Endothelial cell of umbilical vein (primary cell): ENCODE measurements at regions not wholly inside any gene's neighbourhood (a gene's known extent, or its start where the extent isn't known, plus 50 kb on each side); places are given as distances from the start of the nearest gene placed in this dataset.

Experiments used
- BruUV-seq: library from RNA; stranded (reverse); fragments of 400-500 nt; replicated peaks from 2 replicates; lab custom pipeline; 2021; lab: Mats Ljungman, UMichigan
- CTCF ChIA-PET: fragments of 300-600, 350-600 bp; sonication (Branson Sonifier 250); formaldehyde crosslinking; loops from one replicate; lab custom pipeline; 2021; ENCODE audit warnings: antibody characterized with exemption, inconsistent platforms; lab: Charles Lee
- POLR2A ChIA-PET: fragments of 300-600, 350-600 bp; sonication (Branson Sonifier 250); formaldehyde crosslinking; loops from one replicate; lab custom pipeline; 2021; ENCODE audit warnings: antibody characterized with exemption, inconsistent platforms; lab: Charles Lee
- DNase-seq: peaks from one replicate; pipeline ENCODE4 v3.0.0-alpha.2; 2011; ENCODE audit warnings: low read depth, low spot score
- FAIRE-seq: peaks from 2 replicates; lab custom pipeline; 2011; peaks lifted over from hg19 to GRCh38; lab: Jason Lieb, UNC
- H2AFZ ChIP-seq: 2 replicates; pipeline ENCODE4 v1.6.0; 2012; ENCODE audit warnings: low read depth, low read length, control low read depth, inconsistent platforms
- H3K27ac ChIP-seq: 2 replicates; pipeline ENCODE4 v1.5.1; 2011; ENCODE audit warnings: low read depth, mild to moderate bottlenecking, control low read depth, low read length, moderate library complexity; ENCODE audit not compliant: insufficient read depth
- H3K27me3 ChIP-seq, 2 experiments: 2 replicates each; pipeline versions ENCODE4 v1.6.0 to v1.6.1; 2011; ENCODE audit warnings: low read length in 2 of 2, mixed read lengths in 1 of 2; ENCODE audit not compliant: control insufficient read depth in 2 of 2, insufficient read depth in 2 of 2
- H3K36me3 ChIP-seq, 2 experiments: 2 replicates in 1 of 2; 3 replicates in 1 of 2; pipeline ENCODE4 v1.5.1; 2011; ENCODE audit warnings: low read length in 2 of 2, mild to moderate bottlenecking in 1 of 2, moderate library complexity in 1 of 2; ENCODE audit not compliant: control insufficient read depth in 2 of 2, insufficient read depth in 2 of 2; ENCODE audit errors: extremely low read depth in 1 of 2
- H3K4me1 ChIP-seq: 3 replicates; pipeline ENCODE4 v1.5.1; 2011; ENCODE audit warnings: mild to moderate bottlenecking, low read length; ENCODE audit not compliant: control insufficient read depth, insufficient read depth; ENCODE audit errors: extremely low read depth
- H3K4me2 ChIP-seq: 2 replicates; pipeline ENCODE4 v1.6.1; 2011; ENCODE audit warnings: low read length, control low read depth, mixed read lengths; ENCODE audit not compliant: insufficient read depth
- H3K4me3 ChIP-seq, 3 experiments: fragments of 200-600 bp in 1 of 3; sonication (generic), shearing (Covaris generic) in 1 of 3; replicated peaks in 1 of 3; 2 replicates each; pipeline ENCODE4 v1.5.1; 2011 to 2016; ENCODE audit warnings: control low read depth in 3 of 3, low read length in 3 of 3, mild to moderate bottlenecking in 2 of 3, inconsistent platforms in 1 of 3, low read depth in 1 of 3, moderate library complexity in 1 of 3; ENCODE audit not compliant: insufficient read depth in 1 of 3
- H3K79me2 ChIP-seq: 2 replicates; pipeline ENCODE4 v1.6.0; 2012; ENCODE audit warnings: low read length, inconsistent platforms; ENCODE audit not compliant: control insufficient read depth, insufficient read depth
- H3K9ac ChIP-seq: replicated peaks from 2 replicates; pipeline ENCODE3; 2011; ENCODE audit warnings: low read length, control low read depth; ENCODE audit not compliant: insufficient read depth; ENCODE audit errors: extremely low read depth
- H3K9me1 ChIP-seq: replicated peaks from 3 replicates; pipeline ENCODE4 v1.6.0; 2011; ENCODE audit warnings: mild to moderate bottlenecking, low read length; ENCODE audit not compliant: control insufficient read depth, insufficient read depth; ENCODE audit errors: extremely low read depth
- H3K9me3 ChIP-seq: replicated peaks from 2 replicates; pipeline ENCODE4 v1.5.1; 2012; ENCODE audit warnings: low read length, inconsistent platforms; ENCODE audit not compliant: control insufficient read depth, insufficient read depth
- H4K20me1 ChIP-seq: replicated peaks from 2 replicates; pipeline ENCODE3; 2011; ENCODE audit warnings: mild to moderate bottlenecking, low read length; ENCODE audit not compliant: control insufficient read depth, insufficient read depth; ENCODE audit errors: extremely low read depth
- EZH2 ChIP-seq: IDR thresholded peaks from 2 replicates; pipeline ENCODE4 v1.6.1; 2012; ENCODE audit warnings: borderline replicate concordance, low read depth, mild to moderate bottlenecking, moderate library complexity, low read length, inconsistent platforms; ENCODE audit not compliant: severe bottlenecking
- FOS ChIP-seq: IDR thresholded peaks from 2 replicates; pipeline ENCODE4 v1.6.1; 2011; ENCODE audit warnings: mild to moderate bottlenecking, low read length, moderate library complexity, borderline replicate concordance; ENCODE audit not compliant: insufficient read depth
- GATA2 ChIP-seq: IDR thresholded peaks from 2 replicates; pipeline ENCODE4 v1.7.0; 2011; ENCODE audit warnings: low read depth, mild to moderate bottlenecking, moderate library complexity, mixed read lengths, low read length; ENCODE audit not compliant: insufficient read length, insufficient read depth
- JUN ChIP-seq: IDR thresholded peaks from 2 replicates; pipeline ENCODE4 v1.6.1; 2011; ENCODE audit warnings: borderline replicate concordance, low read depth; ENCODE audit not compliant: insufficient read length, insufficient read depth
- MYC ChIP-seq: IDR thresholded peaks from one replicate; pipeline ENCODE4 v1.6.1; 2011; ENCODE audit warnings: mild to moderate bottlenecking, low read depth, low read length
- POLR2A ChIP-seq: IDR thresholded peaks from 2 replicates; pipeline ENCODE4 v1.6.1; 2012; ENCODE audit warnings: low read depth, mild to moderate bottlenecking, control low read depth, low read length
- POLR2AphosphoS5 ChIP-seq: IDR thresholded peaks from 2 replicates; pipeline ENCODE4 v1.6.1; 2012; ENCODE audit warnings: low read depth, mild to moderate bottlenecking, control low read depth, low read length, moderate library complexity; ENCODE audit not compliant: insufficient read depth
- dilution Hi-C: fragments of 300-500 bp; cut with MboI; formaldehyde crosslinking; loops from one replicate; pipeline ENCODE4 v1.15.0; 2019; ENCODE audit warnings: low sequenced_read_pairs; ENCODE audit not compliant: extremely low pct_ligation_motif_present
- intact Hi-C: fragments of 100-400 bp; cut with micrococcal nuclease; formaldehyde crosslinking; loops from one replicate; pipeline ENCODE4 v1.10.0; 2022
- TF ChIP-seq, protein P1 (sequence below): IDR thresholded peaks from 2 replicates; pipeline ENCODE4 v1.6.1; 2011; ENCODE audit not compliant: insufficient read depth, insufficient read length
- TF ChIP-seq, protein P2 (sequence below), 2 donors: IDR thresholded peaks; 1 replicate in 1 of 2; 2 replicates in 1 of 2; pipeline ENCODE4 v1.5.1; 2011; ENCODE audit warnings: low read length in 2 of 2, mild to moderate bottlenecking in 2 of 2, moderate library complexity in 2 of 2, control low read depth in 1 of 2, inconsistent platforms in 1 of 2, low read depth in 1 of 2; ENCODE audit not compliant: insufficient read depth in 1 of 2; ENCODE audit errors: extremely low read depth in 1 of 2

DNA sequence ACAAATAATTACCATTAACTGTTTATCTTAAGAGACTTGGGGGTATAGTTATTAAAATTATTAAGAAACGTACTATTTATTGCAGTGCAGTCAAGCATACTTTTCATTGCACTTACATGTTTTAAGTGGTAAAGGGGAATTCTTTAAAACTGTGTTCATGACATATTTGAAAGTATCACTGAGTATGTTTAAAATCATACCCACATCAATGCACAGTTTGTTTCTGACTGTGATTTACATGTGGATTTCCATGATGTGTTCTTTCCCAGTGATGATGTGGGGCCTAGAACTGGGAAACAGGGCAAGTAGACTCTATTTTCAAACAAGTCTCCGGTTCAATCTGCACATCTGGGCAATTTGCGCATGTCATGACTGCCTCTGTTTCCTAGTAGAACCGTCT is 340.5 kb upstream of the OBI1 start:
- H2AFZ ChIP-seq: no peak overlapping the region
- intact Hi-C loops (no loop called here), dilution Hi-C loops (no loop called here)
- no peak overlapping the region for H3K27ac ChIP-seq
- POLR2A ChIA-PET: no interaction called here
- TF ChIP-seq EZH2: no peak
- no peak for TF ChIP-seq POLR2A
- TF ChIP-seq, protein P1, sequence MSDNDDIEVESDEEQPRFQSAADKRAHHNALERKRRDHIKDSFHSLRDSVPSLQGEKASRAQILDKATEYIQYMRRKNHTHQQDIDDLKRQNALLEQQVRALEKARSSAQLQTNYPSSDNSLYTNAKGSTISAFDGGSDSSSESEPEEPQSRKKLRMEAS: no peak
- no peak for TF ChIP-seq GATA2
- no peak for TF ChIP-seq POLR2AphosphoS5
- TF ChIP-seq MYC: no peak
- TF ChIP-seq, protein P2, sequence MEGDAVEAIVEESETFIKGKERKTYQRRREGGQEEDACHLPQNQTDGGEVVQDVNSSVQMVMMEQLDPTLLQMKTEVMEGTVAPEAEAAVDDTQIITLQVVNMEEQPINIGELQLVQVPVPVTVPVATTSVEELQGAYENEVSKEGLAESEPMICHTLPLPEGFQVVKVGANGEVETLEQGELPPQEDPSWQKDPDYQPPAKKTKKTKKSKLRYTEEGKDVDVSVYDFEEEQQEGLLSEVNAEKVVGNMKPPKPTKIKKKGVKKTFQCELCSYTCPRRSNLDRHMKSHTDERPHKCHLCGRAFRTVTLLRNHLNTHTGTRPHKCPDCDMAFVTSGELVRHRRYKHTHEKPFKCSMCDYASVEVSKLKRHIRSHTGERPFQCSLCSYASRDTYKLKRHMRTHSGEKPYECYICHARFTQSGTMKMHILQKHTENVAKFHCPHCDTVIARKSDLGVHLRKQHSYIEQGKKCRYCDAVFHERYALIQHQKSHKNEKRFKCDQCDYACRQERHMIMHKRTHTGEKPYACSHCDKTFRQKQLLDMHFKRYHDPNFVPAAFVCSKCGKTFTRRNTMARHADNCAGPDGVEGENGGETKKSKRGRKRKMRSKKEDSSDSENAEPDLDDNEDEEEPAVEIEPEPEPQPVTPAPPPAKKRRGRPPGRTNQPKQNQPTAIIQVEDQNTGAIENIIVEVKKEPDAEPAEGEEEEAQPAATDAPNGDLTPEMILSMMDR (IDR thresholded peaks at IDR 0.05; ENCODE audit: extremely low read depth in 1 of 2, insufficient read depth in 1 of 2, low read depth in 1 of 2, low read length in 2 of 2): no peak
- no peak for TF ChIP-seq FOS
- no peak for TF ChIP-seq JUN
- DNase-seq: no peak
- no peaks in the 10 kb centered on the region for H3K36me3 ChIP-seq
- no peaks in the 10 kb centered on the region for H3K79me2 ChIP-seq
- no peaks in the 10 kb centered on the region for H3K9me1 ChIP-seq
- CTCF ChIA-PET: interaction anchor here (1.4 kb wide), 1 partner anchor 21 kb away, joined by 5 read pairs; no protein-coding TSS in a partner anchor
- no peak overlapping the region for H3K4me2 ChIP-seq
- no peak for FAIRE-seq
- H3K9ac ChIP-seq: no peak overlapping the region
- H3K27me3 ChIP-seq: no peaks in the 10 kb centered on the region
- H3K9me3 ChIP-seq: no peaks in the 10 kb centered on the region
- no peak overlapping the region for H3K4me3 ChIP-seq
- no peaks in the 10 kb centered on the region for H4K20me1 ChIP-seq
- no peaks in the 10 kb centered on the region for H3K4me1 ChIP-seq
- no TSS peak for BruUV-seq
